Esophagus (tissue), 2 donors: ENCODE measurements at regions not wholly inside any gene's neighbourhood (a gene's known extent, or its start where the extent isn't known, plus 50 kb on each side); places are given as distances from the start of the nearest gene placed in this dataset.

ENCODE experiments used
- H3K27ac ChIP-seq, 2 donors: one replicate each; pipeline ENCODE4 v1.5.1; 2013; ENCODE audit warnings: low read depth in 2 of 2, mild to moderate bottlenecking in 2 of 2, inconsistent platforms in 1 of 2, low read length in 1 of 2, moderate library complexity in 1 of 2
- H3K27me3 ChIP-seq, 2 donors: one replicate each; pipeline ENCODE4 v1.6.1; 2013; ENCODE audit warnings: low read length in 2 of 2, control low read depth in 1 of 2, mild to moderate bottlenecking in 1 of 2; ENCODE audit not compliant: insufficient read depth in 2 of 2, control insufficient read depth in 1 of 2
- H3K36me3 ChIP-seq, 2 donors: one replicate each; pipeline ENCODE4 v1.6.1; 2013; ENCODE audit warnings: low read length in 1 of 2; ENCODE audit not compliant: control insufficient read depth in 2 of 2, insufficient read depth in 2 of 2
- H3K4me1 ChIP-seq, 2 donors: one replicate each; pipeline ENCODE4 v1.6.1; 2013; ENCODE audit warnings: low read length in 1 of 2; ENCODE audit not compliant: control insufficient read depth in 2 of 2, insufficient read depth in 2 of 2
- H3K4me3 ChIP-seq, 2 donors: one replicate each; pipeline ENCODE4 v1.5.1; 2013; ENCODE audit warnings: low read length in 2 of 2, mild to moderate bottlenecking in 2 of 2, low read depth in 1 of 2, moderate library complexity in 1 of 2
- H3K9me3 ChIP-seq, 2 donors: one replicate each; pipeline ENCODE4 v1.6.1; 2013; ENCODE audit warnings: mild to moderate bottlenecking in 2 of 2, low read depth in 1 of 2, low read length in 1 of 2, moderate library complexity in 1 of 2; ENCODE audit not compliant: control insufficient read depth in 2 of 2, insufficient read depth in 1 of 2
- WGBS, 2 donors: extraction: QIAGEN DNeasy Blood & Tissue Kit; methylation state at CpG; one replicate each; pipeline ENCODE4 v1.1.7; 2013; 5-methylcytosine and 5-hydroxymethylcytosine counted together
- donor health status: healthy with polysubstance abuse.
- donor health status: Bipolar disorder and iron deficiency.

GRCh38 chr2:38498045-38498481 lies 104.7 kb downstream of the HNRNPLL start:
- Histone ChIP-seq H3K4me1 (no peaks in the 10 kb centered on the region), H3K4me3 (no peak overlapping the region), H3K9me3 (peaks cover 0 to 3% of the 10 kb centered on the region in 2 donors), H3K27me3 (no peaks in the 10 kb centered on the region), H3K36me3 (no peaks in the 10 kb centered on the region), H3K27ac (no peak overlapping the region)
- WGBS, 2 donors: 83% methylated on average over 3 of the region's 3 CpGs

GRCh38 chr2:38497670-38498037 lies 105.1 kb downstream of the HNRNPLL start:
- Histone ChIP-seq H3K9me3 (peaks cover 0 to 3% of the 10 kb centered on the region in 2 donors), H3K27ac (no peak overlapping the region), H3K36me3 (no peaks in the 10 kb centered on the region), H3K4me3 (no peak overlapping the region), H3K27me3 (no peaks in the 10 kb centered on the region), H3K4me1 (no peaks in the 10 kb centered on the region)
- WGBS, 2 donors: 83 to 91% methylated on average over 3 of the region's 3 CpGs

- Histone ChIP-seq H3K4me3 (no peak overlapping the region), H3K27ac (no peak overlapping the region), H3K4me1 (no peaks in the 10 kb centered on the region), H3K36me3 (no peaks in the 10 kb centered on the region), H3K27me3 (no peaks in the 10 kb centered on the region), H3K9me3 (peaks cover 0 to 3% of the 10 kb centered on the region in 2 donors)
- 80 to 85% methylated on average over 8 of the region's 8 CpGs for WGBS, 2 donors
Observed at GRCh38 chr2:38496927-38497669, 105.6 kb downstream of the HNRNPLL start.

- Histone ChIP-seq H3K9me3 (no peaks in the 10 kb centered on the region), H3K27ac (no peak overlapping the region), H3K36me3 (no peaks in the 10 kb centered on the region), H3K27me3 (no peaks in the 10 kb centered on the region), H3K4me3 (no peak overlapping the region), H3K4me1 (no peaks in the 10 kb centered on the region)
- WGBS, 2 donors: 91 to 93% methylated on average over 2 of the region's 2 CpGs
Observed at GRCh38 chr2:38495880-38496279, 106.8 kb downstream of the HNRNPLL start.

- 56 to 69% methylated on average over 5 of the region's 5 CpGs for WGBS, 2 donors
- no peak overlapping the region for H3K27ac ChIP-seq
- H3K36me3 ChIP-seq: no peaks in the 10 kb centered on the region
- no peaks in the 10 kb centered on the region for H3K4me1 ChIP-seq
- no peaks in the 10 kb centered on the region for H3K27me3 ChIP-seq
- H3K4me3 ChIP-seq: no peak overlapping the region
- no peaks in the 10 kb centered on the region for H3K9me3 ChIP-seq
Observed at GRCh38 chr2:38494394-38494793, 108.3 kb downstream of the HNRNPLL start.

- 96 to 97% methylated on average over 3 of the region's 3 CpGs for WGBS, 2 donors
- Histone ChIP-seq H3K27ac (no peak overlapping the region), H3K36me3 (no peaks in the 10 kb centered on the region)
Observed at GRCh38 chr2:38492042-38492615, 110.6 kb downstream of the HNRNPLL start.

GRCh38 chr2:38491436-38491835 lies 111.3 kb downstream of the HNRNPLL start:
- H3K9me3 ChIP-seq: no peaks in the 10 kb centered on the region
- 92 to 93% methylated on average over 5 of the region's 5 CpGs for WGBS, 2 donors
- no peak overlapping the region for H3K27ac ChIP-seq
- no peaks in the 10 kb centered on the region for H3K36me3 ChIP-seq
- H3K4me1 ChIP-seq: peaks cover 0 to 2% of the 10 kb centered on the region in 2 donors
- no peaks in the 10 kb centered on the region for H3K27me3 ChIP-seq
- no peak overlapping the region for H3K4me3 ChIP-seq

More at GRCh38 chr2:38492042-38492615, 110.6 kb downstream of the HNRNPLL start:
- H3K4me3 ChIP-seq: no peak overlapping the region
- no peaks in the 10 kb centered on the region for H3K27me3 ChIP-seq
- H3K4me1 ChIP-seq: no peaks in the 10 kb centered on the region
- H3K9me3 ChIP-seq: no peaks in the 10 kb centered on the region

- Histone ChIP-seq H3K27ac (no peak overlapping the region), H3K36me3 (no peaks in the 10 kb centered on the region), H3K4me3 (no peak overlapping the region), H3K9me3 (no peaks in the 10 kb centered on the region), H3K4me1 (peaks cover 0 to 2% of the 10 kb centered on the region in 2 donors), H3K27me3 (no peaks in the 10 kb centered on the region)
Observed at GRCh38 chr2:38489846-38490245, 112.8 kb upstream of the ATL2 start.

- H3K9me3 ChIP-seq: no peaks in the 10 kb centered on the region
- 86 to 90% methylated on average over 10 of the region's 10 CpGs for WGBS, 2 donors
- no peak overlapping the region for H3K27ac ChIP-seq
- H3K27me3 ChIP-seq: no peaks in the 10 kb centered on the region
- peaks cover 0 to 2% of the 10 kb centered on the region in 2 donors for H3K4me1 ChIP-seq
- H3K36me3 ChIP-seq: no peaks in the 10 kb centered on the region
- no peak overlapping the region for H3K4me3 ChIP-seq
Observed at GRCh38 chr2:38487852-38488251, 110.8 kb upstream of the ATL2 start.
